ENCODE measurements at regions not wholly inside any gene's neighbourhood (a gene's known extent, or its start where the extent isn't known, plus 50 kb on each side); places are given as distances from the start of the nearest gene placed in this dataset.

- Histone ChIP-seq H3K4me1 (ENCODE audit: control insufficient read depth in 2 of 3, insufficient read depth in 2 of 3, low read depth in 1 of 3, low read length in 3 of 3) (no peaks in the 10 kb centered on the region), H3K36me3 (ENCODE audit: control insufficient read depth in 2 of 3, insufficient read depth in 3 of 3, low read length in 3 of 3) (no peaks in the 10 kb centered on the region), H3K4me3 (ENCODE audit: low read length in 3 of 3) (no peak overlapping the region), H3K9ac (ENCODE audit: low read length in 3 of 3) (no peak overlapping the region), H3K27me3 (ENCODE audit: control insufficient read depth, insufficient read depth, low read length) (no peaks in the 10 kb centered on the region), H3K9me3 (ENCODE audit: control insufficient read depth in 2 of 3, insufficient read depth in 1 of 3, low read length in 3 of 3) (peaks cover 0 to 5% (median 0%) of the 10 kb centered on the region in 3 donors), H3K27ac (ENCODE audit: low read depth in 2 of 2, low read length in 2 of 2) (no peak overlapping the region)
- FAIRE-seq, result no peak
- no peak for DNase-seq
- no peak for TF ChIP-seq CTCF (IDR thresholded peaks at IDR 0.05; ENCODE audit: borderline replicate concordance, extremely low read depth, insufficient read depth)
- intact Hi-C loops (cut with DNase I), result no loop called here
These were observed 59.6 kb downstream of the GCNT4 start for GRCh38 chr5:74992791-74993190.

- FAIRE-seq, result no peak
These were observed 60.8 kb downstream of the GCNT4 start for GRCh38 chr5:74991522-74991921.

GRCh38 chr5:74990194-74990593, 62.2 kb downstream of the GCNT4 start:
- Histone ChIP-seq H3K9ac (ENCODE audit: low read length in 3 of 3) (no peak overlapping the region), H3K4me1 (ENCODE audit: control insufficient read depth in 2 of 3, insufficient read depth in 2 of 3, low read depth in 1 of 3, low read length in 3 of 3) (no peaks in the 10 kb centered on the region), H3K36me3 (ENCODE audit: control insufficient read depth in 2 of 3, insufficient read depth in 3 of 3, low read length in 3 of 3) (no peaks in the 10 kb centered on the region), H3K27ac (ENCODE audit: low read depth in 2 of 2, low read length in 2 of 2) (no peak overlapping the region), H3K27me3 (ENCODE audit: control insufficient read depth, insufficient read depth, low read length) (no peaks in the 10 kb centered on the region), H3K4me3 (ENCODE audit: low read length in 3 of 3) (no peak overlapping the region), H3K9me3 (ENCODE audit: control insufficient read depth in 2 of 3, insufficient read depth in 1 of 3, low read length in 3 of 3) (peaks cover 0 to 5% (median 0%) of the 10 kb centered on the region in 3 donors)
- FAIRE-seq (no peak), DNase-seq (no peak)
- intact Hi-C loops (cut with DNase I), result no loop called here
- TF ChIP-seq CTCF (IDR thresholded peaks at IDR 0.05; ENCODE audit: borderline replicate concordance, extremely low read depth, insufficient read depth), result no peak

More at GRCh38 chr5:74991522-74991921, 60.8 kb downstream of the GCNT4 start:
- DNase-seq, result no peak
- no peak for TF ChIP-seq CTCF (IDR thresholded peaks at IDR 0.05; ENCODE audit: borderline replicate concordance, extremely low read depth, insufficient read depth)
- Histone ChIP-seq H3K4me3 (ENCODE audit: low read length in 3 of 3) (no peak overlapping the region), H3K27me3 (ENCODE audit: control insufficient read depth, insufficient read depth, low read length) (no peaks in the 10 kb centered on the region), H3K27ac (ENCODE audit: low read depth in 2 of 2, low read length in 2 of 2) (no peak overlapping the region), H3K9me3 (ENCODE audit: control insufficient read depth in 2 of 3, insufficient read depth in 1 of 3, low read length in 3 of 3) (peaks cover 0 to 5% (median 0%) of the 10 kb centered on the region in 3 donors), H3K9ac (ENCODE audit: low read length in 3 of 3) (no peak overlapping the region), H3K4me1 (ENCODE audit: control insufficient read depth in 2 of 3, insufficient read depth in 2 of 3, low read depth in 1 of 3, low read length in 3 of 3) (no peaks in the 10 kb centered on the region), H3K36me3 (ENCODE audit: control insufficient read depth in 2 of 3, insufficient read depth in 3 of 3, low read length in 3 of 3) (no peaks in the 10 kb centered on the region)
- intact Hi-C loops (cut with DNase I), result no loop called here
